Kidney epithelial cell (primary cell): ENCODE measurements at regions not wholly inside any gene's neighbourhood (a gene's known extent, or its start where the extent isn't known, plus 50 kb on each side); places are given as distances from the start of the nearest gene placed in this dataset.

ENCODE experiments used
- DNase-seq: peaks from one replicate; pipeline ENCODE4 v3.0.0-alpha.2; 2010; ENCODE audit warnings: low read depth
- H3K27me3 ChIP-seq: 2 replicates; pipeline ENCODE4 v1.6.0; 2011; ENCODE audit warnings: low read length; ENCODE audit not compliant: control insufficient read depth, insufficient read depth
- H3K36me3 ChIP-seq: 2 replicates; pipeline ENCODE4 v1.5.1; 2011; ENCODE audit warnings: low read length; ENCODE audit not compliant: control insufficient read depth, insufficient read depth
- H3K4me3 ChIP-seq: 2 replicates; pipeline ENCODE4 v1.5.1; 2011; ENCODE audit warnings: low read depth, mild to moderate bottlenecking, control low read depth, low read length
- TF ChIP-seq, protein P1 (sequence below): IDR thresholded peaks from 2 replicates; pipeline ENCODE4 v1.5.1; 2011; ENCODE audit warnings: mild to moderate bottlenecking, moderate library complexity, low read length, control low read depth, inconsistent platforms; ENCODE audit not compliant: insufficient read depth, poor library complexity, severe bottlenecking

DNA sequence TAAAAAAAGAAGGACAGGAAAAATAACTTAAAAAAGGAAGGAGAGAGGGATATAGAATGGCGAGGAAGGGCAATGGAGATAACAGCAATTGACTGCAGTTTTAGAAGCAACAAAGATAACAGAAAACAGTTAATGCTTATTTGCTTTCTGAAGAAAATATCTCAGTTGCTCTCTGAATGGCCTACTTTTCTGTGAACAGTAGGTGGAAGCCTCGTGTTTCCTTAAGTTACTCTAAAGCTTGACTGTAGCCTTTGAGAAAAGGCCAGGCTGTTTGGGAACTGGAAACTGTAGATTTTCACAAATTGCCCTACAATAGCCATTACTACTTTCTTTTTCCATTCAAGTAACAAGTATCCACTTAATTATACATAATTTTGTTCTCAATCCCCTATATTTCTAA lies 404.5 kb downstream of the YTHDC2 start:
- no peak overlapping the region for H3K4me3 ChIP-seq
- no peaks in the 10 kb centered on the region for H3K36me3 ChIP-seq
- no peak for DNase-seq
- TF ChIP-seq, protein P1, sequence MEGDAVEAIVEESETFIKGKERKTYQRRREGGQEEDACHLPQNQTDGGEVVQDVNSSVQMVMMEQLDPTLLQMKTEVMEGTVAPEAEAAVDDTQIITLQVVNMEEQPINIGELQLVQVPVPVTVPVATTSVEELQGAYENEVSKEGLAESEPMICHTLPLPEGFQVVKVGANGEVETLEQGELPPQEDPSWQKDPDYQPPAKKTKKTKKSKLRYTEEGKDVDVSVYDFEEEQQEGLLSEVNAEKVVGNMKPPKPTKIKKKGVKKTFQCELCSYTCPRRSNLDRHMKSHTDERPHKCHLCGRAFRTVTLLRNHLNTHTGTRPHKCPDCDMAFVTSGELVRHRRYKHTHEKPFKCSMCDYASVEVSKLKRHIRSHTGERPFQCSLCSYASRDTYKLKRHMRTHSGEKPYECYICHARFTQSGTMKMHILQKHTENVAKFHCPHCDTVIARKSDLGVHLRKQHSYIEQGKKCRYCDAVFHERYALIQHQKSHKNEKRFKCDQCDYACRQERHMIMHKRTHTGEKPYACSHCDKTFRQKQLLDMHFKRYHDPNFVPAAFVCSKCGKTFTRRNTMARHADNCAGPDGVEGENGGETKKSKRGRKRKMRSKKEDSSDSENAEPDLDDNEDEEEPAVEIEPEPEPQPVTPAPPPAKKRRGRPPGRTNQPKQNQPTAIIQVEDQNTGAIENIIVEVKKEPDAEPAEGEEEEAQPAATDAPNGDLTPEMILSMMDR: no peak
- H3K27me3 ChIP-seq: no peaks in the 10 kb centered on the region

DNA sequence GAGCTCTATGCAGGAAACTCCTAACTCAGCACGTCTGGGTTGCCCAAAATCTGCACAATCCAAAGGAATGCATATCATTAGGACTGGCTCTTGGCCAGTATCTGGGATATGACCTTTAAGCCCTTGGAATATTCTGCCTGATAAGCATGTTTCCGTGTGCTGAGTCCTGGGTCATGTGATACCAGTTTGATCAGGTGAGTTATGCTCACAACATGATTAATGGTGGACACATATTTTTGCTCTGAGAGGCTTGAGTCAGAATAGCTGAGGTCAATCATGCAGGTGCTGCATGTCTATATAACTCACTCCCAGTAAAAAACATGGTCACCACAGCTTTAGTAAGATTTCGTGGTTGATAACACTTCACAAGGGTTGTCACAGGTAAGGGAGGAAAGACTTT lies 408.8 kb downstream of the YTHDC2 start:
- peak; percentile 0 for DNase-seq
- Histone ChIP-seq H3K27me3 (no peaks in the 10 kb centered on the region), H3K4me3 (no peak overlapping the region), H3K36me3 (no peaks in the 10 kb centered on the region)
- TF ChIP-seq, protein P1: no peak

DNA sequence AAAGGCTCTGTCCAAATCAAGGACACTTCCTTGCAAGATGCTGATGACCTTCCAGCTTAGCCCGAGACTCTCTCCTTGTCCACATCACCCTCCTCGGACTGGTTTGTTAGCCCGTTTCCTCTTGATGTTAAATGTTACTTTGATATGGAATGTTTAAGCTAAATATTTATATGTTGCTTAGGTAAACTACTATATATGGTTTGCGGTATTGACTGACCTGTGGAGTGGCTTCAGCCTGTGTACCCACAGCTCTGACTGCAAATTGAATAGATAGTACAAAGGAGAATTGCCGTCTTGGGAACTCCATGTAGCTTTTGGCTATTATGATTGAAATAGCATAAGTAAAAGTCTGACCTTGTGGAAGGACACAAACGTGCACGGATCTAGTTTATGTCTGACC lies 422.0 kb downstream of the YTHDC2 start:
- TF ChIP-seq, protein P1: no peak
- no peak for DNase-seq
- H3K4me3 ChIP-seq: no peak overlapping the region
- H3K27me3 ChIP-seq: no peaks in the 10 kb centered on the region
- no peaks in the 10 kb centered on the region for H3K36me3 ChIP-seq

DNA sequence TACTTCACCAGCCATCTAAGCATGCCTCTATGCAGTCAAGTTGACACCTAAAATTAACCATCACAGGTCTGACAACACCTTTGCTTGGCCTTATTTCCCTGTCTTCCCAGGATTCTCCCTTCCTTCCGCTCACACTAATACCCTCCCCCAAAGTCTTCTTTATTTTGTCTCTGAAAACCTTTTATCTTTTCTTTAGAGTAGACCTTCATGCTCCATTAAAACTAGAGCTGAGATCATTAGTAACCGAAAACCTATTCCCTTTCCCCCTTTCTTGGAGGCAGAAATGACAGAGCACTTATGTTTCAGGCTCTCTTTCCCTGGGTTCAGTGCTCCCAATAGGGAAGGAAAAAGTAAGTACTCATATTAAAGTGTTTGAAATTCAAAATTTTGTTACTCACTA lies 423.8 kb downstream of the YTHDC2 start:
- no peak for DNase-seq
- TF ChIP-seq, protein P1: no peak
- no peaks in the 10 kb centered on the region for H3K27me3 ChIP-seq
- H3K4me3 ChIP-seq: no peak overlapping the region
- H3K36me3 ChIP-seq: no peaks in the 10 kb centered on the region

DNA sequence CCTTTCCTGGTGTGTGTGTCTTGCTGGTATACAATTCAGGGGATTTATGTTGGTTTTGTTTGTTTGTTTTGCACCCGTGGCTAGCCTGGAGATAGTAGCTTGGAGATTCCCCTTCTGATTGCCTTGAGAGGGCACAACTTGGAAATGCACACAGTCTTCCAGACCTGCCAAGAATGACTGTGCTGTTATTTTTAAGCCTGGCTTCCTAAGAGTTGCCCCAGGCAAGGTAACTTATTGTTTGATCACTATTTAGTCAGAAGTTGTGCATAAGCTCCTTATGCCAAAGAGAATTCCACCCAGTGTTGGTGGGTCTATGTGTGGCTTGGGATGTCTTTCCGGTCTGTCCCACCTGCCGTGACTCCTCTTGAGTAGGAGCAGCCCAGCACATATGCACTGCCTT lies 421.9 kb upstream of the KCNN2 start:
- DNase-seq: no peak
- H3K36me3 ChIP-seq: no peaks in the 10 kb centered on the region
- TF ChIP-seq, protein P1: no peak

DNA sequence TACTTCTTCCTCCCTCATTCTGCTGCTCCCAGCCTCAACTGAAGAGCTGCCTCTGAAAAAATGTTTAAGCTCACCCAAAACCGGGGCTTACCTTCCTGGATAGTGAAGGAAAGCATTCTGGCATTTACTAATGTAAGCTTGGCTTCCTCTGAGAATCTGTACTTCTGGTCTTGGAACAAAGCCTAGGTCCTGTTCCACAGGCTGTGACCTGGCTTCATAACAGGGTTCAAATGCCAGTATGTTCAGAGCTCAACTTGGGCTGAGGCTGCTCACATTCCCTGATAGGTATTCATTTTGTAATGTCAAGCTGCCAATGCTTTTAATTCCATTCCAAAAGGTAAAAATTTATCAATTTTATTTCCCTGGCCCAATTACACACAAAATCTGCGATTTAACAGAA lies 411.7 kb upstream of the KCNN2 start:
- Histone ChIP-seq H3K27me3 (no peaks in the 10 kb centered on the region), H3K36me3 (no peaks in the 10 kb centered on the region), H3K4me3 (no peak overlapping the region)
- DNase-seq: no peak
- TF ChIP-seq, protein P1: no peak

More for the DNA sequence above, 421.9 kb upstream of the KCNN2 start:
- no peak overlapping the region for H3K4me3 ChIP-seq
- no peaks in the 10 kb centered on the region for H3K27me3 ChIP-seq
